HFFc6 (cell line): ENCODE measurements at regions not wholly inside any gene's neighbourhood (a gene's known extent, or its start where the extent isn't known, plus 50 kb on each side); places are given as distances from the start of the nearest gene placed in this dataset.
"Not testable (repeated sequence)": the region's sequence is repeated elsewhere in the genome, so short reads cannot be mapped to it uniquely, and the experiment has no call there.

Experiments
- DNase-seq: peaks from one replicate; pipeline ENCODE4 v3.0.0-alpha.2; 2018
- H3K27ac Mint-ChIP-seq: 2 replicates; pipeline ENCODE4 v1.8.0; 2020; ENCODE audit warnings: mild to moderate bottlenecking, mixed read lengths
- H3K27me3 Mint-ChIP-seq: 2 replicates; pipeline ENCODE4 v1.8.0; 2021; ENCODE audit warnings: mild to moderate bottlenecking, moderate library complexity, mixed read lengths; ENCODE audit not compliant: insufficient read depth
- H3K36me3 Mint-ChIP-seq: 2 replicates; pipeline ENCODE4 v1.8.0; 2021; ENCODE audit warnings: low read depth, mixed read lengths
- H3K4me1 Mint-ChIP-seq: 2 replicates; pipeline ENCODE4 v1.8.0; 2020; ENCODE audit warnings: low read depth, mixed read lengths
- H3K4me3 Mint-ChIP-seq: 2 replicates; pipeline ENCODE4 v1.8.0; 2020; ENCODE audit warnings: mild to moderate bottlenecking, moderate library complexity, mixed read lengths
- H3K9me3 Mint-ChIP-seq: 2 replicates; pipeline ENCODE4 v1.8.0; 2020; ENCODE audit warnings: mild to moderate bottlenecking, mixed read lengths
- CTCF ChIP-seq: fragments of 200-600 bp; sonication (generic); IDR thresholded peaks from 2 replicates; pipeline ENCODE4 v1.5.0; 2021; ENCODE audit warnings: antibody characterized with exemption, mild to moderate bottlenecking

DNA sequence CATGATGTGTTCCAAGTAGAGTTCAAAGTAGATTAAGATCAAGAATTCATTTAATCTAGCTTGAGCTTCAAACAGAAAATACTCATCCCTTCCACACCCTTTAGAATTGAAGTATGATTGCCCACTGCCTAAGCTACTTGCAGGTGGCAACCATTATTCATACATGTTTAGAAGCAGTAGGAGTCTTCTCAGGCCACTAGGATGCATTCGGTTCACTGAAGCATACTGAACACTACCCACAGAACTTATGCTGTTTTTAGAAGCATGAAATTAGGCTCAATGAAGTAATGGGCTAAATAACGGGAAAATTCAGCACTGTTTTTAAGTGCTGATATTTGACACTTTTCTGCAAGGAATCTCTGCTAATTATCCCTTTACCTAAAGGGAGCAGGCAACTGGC, 263.4 kb downstream of the DEPDC1B start:
- Mint-ChIP-seq H3K27me3 (no peaks in the 10 kb centered on the region), H3K9me3 (peaks cover 19% of the 10 kb centered on the region), H3K36me3 (no peaks in the 10 kb centered on the region; the same call in 1 of the 2 replicates), H3K4me3 (no peak overlapping the region), H3K4me1 (no peaks in the 10 kb centered on the region), H3K27ac (no peak overlapping the region)
- TF ChIP-seq CTCF, result no peak
- no peak for DNase-seq

DNA sequence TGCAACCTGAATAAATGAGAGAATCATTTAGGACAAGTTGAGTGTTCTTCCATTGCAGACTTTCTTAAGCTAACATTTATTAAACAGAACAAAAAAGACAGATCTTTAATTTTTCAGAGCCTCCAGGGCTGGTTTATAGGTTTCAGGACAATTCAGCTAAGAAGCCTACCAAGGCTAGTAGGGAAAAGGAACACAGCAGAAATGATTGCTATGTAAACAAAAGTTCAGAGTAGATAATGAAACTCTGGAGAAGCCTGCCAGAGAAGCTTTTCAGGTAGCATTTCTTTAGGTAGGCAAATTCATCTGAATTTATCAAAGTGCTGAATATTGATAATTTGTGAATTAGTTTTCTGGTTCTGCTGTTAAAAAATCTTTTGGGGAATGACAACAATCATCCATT, 264.2 kb downstream of the DEPDC1B start:
- DNase-seq, result no peak
- no peaks in the 10 kb centered on the region for H3K4me1 Mint-ChIP-seq
- no peak overlapping the region for H3K27ac Mint-ChIP-seq
- no peak for TF ChIP-seq CTCF
- H3K27me3 Mint-ChIP-seq, result no peaks in the 10 kb centered on the region
- H3K4me3 Mint-ChIP-seq, result no peak overlapping the region
- H3K9me3 Mint-ChIP-seq, result peaks cover 19% of the 10 kb centered on the region
- no peaks in the 10 kb centered on the region; the same call in 1 of the 2 replicates for H3K36me3 Mint-ChIP-seq

- not testable (repeated sequence) for H3K27me3 Mint-ChIP-seq, H3K4me1 Mint-ChIP-seq, DNase-seq, H3K36me3 Mint-ChIP-seq, H3K4me3 Mint-ChIP-seq, H3K27ac Mint-ChIP-seq
- peaks cover 35% of the 10 kb centered on the region for H3K9me3 Mint-ChIP-seq
These were observed 273.8 kb downstream of the DEPDC1B start for GRCh38 chr5:60426189-60426588.

DNA sequence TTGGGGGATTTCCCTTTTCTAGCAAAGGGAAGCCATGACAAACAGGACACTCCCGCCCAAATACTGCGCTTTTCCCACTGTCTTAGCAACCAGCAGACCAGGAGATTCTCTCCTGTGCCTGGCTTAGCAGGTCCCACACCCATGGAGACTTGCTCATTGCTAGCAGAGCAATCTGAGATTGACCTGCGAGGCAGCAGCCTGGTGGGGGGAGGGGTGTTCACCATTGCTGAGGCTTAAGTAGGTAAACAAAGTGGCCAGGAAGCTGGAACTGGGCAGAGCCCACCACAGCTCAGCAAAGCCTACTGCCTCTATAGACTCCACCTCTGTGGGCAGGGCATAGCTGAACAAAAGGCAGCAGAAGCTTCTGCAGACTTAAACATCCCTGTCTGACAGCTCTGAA, 279.2 kb downstream of the DEPDC1B start:
- not testable (repeated sequence) for H3K27me3 Mint-ChIP-seq, H3K36me3 Mint-ChIP-seq, H3K4me3 Mint-ChIP-seq, H3K27ac Mint-ChIP-seq, H3K4me1 Mint-ChIP-seq, DNase-seq
- peaks cover 42% of the 10 kb centered on the region for H3K9me3 Mint-ChIP-seq

GRCh38 chr5:60417500-60418181, 282.3 kb downstream of the DEPDC1B start:
- H3K4me3 Mint-ChIP-seq, result no peak overlapping the region
- no peak for DNase-seq
- no peak for TF ChIP-seq CTCF
- peaks cover 27% of the 10 kb centered on the region for H3K9me3 Mint-ChIP-seq
- no peak overlapping the region for H3K27ac Mint-ChIP-seq
- no peaks in the 10 kb centered on the region for H3K4me1 Mint-ChIP-seq
- no peaks in the 10 kb centered on the region for H3K36me3 Mint-ChIP-seq
- no peaks in the 10 kb centered on the region; the same call in 1 of the 2 replicates for H3K27me3 Mint-ChIP-seq

DNA sequence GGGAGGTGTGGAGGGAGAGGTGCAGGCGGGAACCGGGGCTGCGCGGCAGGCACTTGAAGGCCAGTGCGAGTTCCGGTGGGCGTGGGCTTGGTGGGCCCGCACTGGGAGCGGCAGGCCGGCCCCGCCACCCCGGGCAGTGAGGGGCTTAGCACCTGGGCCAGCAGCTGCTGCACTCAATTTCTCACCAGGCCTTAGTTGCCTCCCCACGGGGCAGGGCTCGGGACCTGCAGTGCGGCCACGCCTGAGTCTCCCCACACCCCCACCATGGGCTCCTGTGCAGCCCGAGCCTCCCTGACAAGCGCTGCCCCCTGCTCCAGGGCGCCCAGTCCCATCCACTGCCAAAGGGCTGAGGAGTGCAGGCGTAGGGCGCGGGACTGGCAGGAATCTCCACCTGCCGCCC, 284.5 kb downstream of the DEPDC1B start:
- Mint-ChIP-seq H3K36me3 (no peaks in the 10 kb centered on the region), H3K27me3 (no peaks in the 10 kb centered on the region; the same call in 1 of the 2 replicates), H3K4me1 (no peaks in the 10 kb centered on the region), H3K9me3 (peaks cover 17% of the 10 kb centered on the region), H3K27ac (no peak overlapping the region), H3K4me3 (no peak overlapping the region)
- no peak for DNase-seq
- no peak for TF ChIP-seq CTCF
